ENCODE measurements at regions not wholly inside any gene's neighbourhood (a gene's known extent, or its start where the extent isn't known, plus 50 kb on each side); places are given as distances from the start of the nearest gene placed in this dataset.
A peak's percentile ranks its signal among the peaks of the same experiment; 100 is the strongest.

DNA sequence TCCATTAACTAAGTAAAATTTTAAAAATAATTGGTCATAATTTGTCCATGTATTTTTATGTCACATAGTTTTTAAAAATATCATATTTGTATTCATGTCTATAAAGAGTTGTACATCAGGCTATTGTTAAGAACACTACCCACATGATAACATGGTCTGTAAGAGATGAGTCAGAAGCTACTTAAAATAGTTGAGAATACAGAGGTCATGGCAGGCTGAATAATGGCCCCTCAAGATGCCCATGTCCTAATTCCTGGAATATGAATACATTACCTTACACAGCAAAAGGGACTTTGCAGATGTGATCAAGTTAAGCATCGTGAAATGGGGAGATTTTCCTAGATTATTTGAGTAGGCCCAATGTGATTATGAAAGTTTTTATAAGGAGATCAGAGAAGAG lies 782.9 kb upstream of the GOLIM4 start:
- DNase-seq (ENCODE audit: low spot score) = no peak
- no peak overlapping the region for H3K4me3 ChIP-seq
- no peaks in the 10 kb centered on the region for H3K79me2 ChIP-seq
- H3K36me3 ChIP-seq (replicated peaks; ENCODE audit: insufficient read depth, low read depth) = no peaks in the 10 kb centered on the region
- H3K9me3 ChIP-seq (ENCODE audit: low read depth) = no peaks in the 10 kb centered on the region
- H3K4me1 ChIP-seq (ENCODE audit: insufficient read depth) = peaks cover 5% of the 10 kb centered on the region
- 96% methylated on average over 1 of the region's 1 CpG for WGBS (ENCODE audit: low lambda C conversion rate, missing lambda C conversion rate)
- no peak overlapping the region for H3K4me2 ChIP-seq
- TF ChIP-seq EZH2phosphoT487 (IDR thresholded peaks at IDR 0.05; ENCODE audit: low read depth, severe bottlenecking, unreplicated experiment) (no peak), CTCF (IDR thresholded peaks at IDR 0.05; ENCODE audit: poor library complexity) (no peak), EZH2 (IDR thresholded peaks at IDR 0.05; ENCODE audit: borderline replicate concordance) (no peak)
- no peak overlapping the region for H2AFZ ChIP-seq
- H3K27ac ChIP-seq = peak overlapping the region; percentile 9
- no peaks in the 10 kb centered on the region for H3K27me3 ChIP-seq
- H4K20me1 ChIP-seq (ENCODE audit: insufficient read depth, poor library complexity, severe bottlenecking) = no peaks in the 10 kb centered on the region
- no peaks in the 10 kb centered on the region for H3K9me2 ChIP-seq (replicated peaks; ENCODE audit: insufficient read depth)

GRCh38 chr3:168877899-168878298 lies 782.2 kb upstream of the GOLIM4 start:
- peaks cover 11% of the 10 kb centered on the region for H3K4me1 ChIP-seq (ENCODE audit: insufficient read depth)
- H3K9me3 ChIP-seq (ENCODE audit: low read depth) = no peaks in the 10 kb centered on the region
- TF ChIP-seq EZH2 (IDR thresholded peaks at IDR 0.05; ENCODE audit: borderline replicate concordance) (no peak), EZH2phosphoT487 (IDR thresholded peaks at IDR 0.05; ENCODE audit: low read depth, severe bottlenecking, unreplicated experiment) (no peak), CTCF (IDR thresholded peaks at IDR 0.05; ENCODE audit: poor library complexity) (no peak)
- DNase-seq (ENCODE audit: low spot score) = peak; percentile 33
- H3K27ac ChIP-seq = peak overlapping the region; percentile 9
- peak overlapping the region; percentile 5 for H3K4me2 ChIP-seq
- H3K79me2 ChIP-seq = no peaks in the 10 kb centered on the region
- no peaks in the 10 kb centered on the region for H3K36me3 ChIP-seq (replicated peaks; ENCODE audit: insufficient read depth, low read depth)
- no peak overlapping the region for H2AFZ ChIP-seq
- H4K20me1 ChIP-seq (ENCODE audit: insufficient read depth, poor library complexity, severe bottlenecking) = no peaks in the 10 kb centered on the region
- H3K27me3 ChIP-seq = no peaks in the 10 kb centered on the region
- no peaks in the 10 kb centered on the region for H3K9me2 ChIP-seq (replicated peaks; ENCODE audit: insufficient read depth)
- no peak overlapping the region for H3K4me3 ChIP-seq
- WGBS (ENCODE audit: low lambda C conversion rate, missing lambda C conversion rate) = 19% methylated on average over 1 of the region's 1 CpG

GRCh38 chr3:168876346-168877035 lies 780.8 kb upstream of the GOLIM4 start:
- no peaks in the 10 kb centered on the region for H3K9me2 ChIP-seq (replicated peaks; ENCODE audit: insufficient read depth)
- H3K4me1 ChIP-seq (ENCODE audit: insufficient read depth) = peaks cover 24% of the 10 kb centered on the region
- no peaks in the 10 kb centered on the region for H3K27me3 ChIP-seq
- TF ChIP-seq EZH2 (IDR thresholded peaks at IDR 0.05; ENCODE audit: borderline replicate concordance) (no peak), CTCF (IDR thresholded peaks at IDR 0.05; ENCODE audit: poor library complexity) (no peak)
- no peaks in the 10 kb centered on the region for H3K79me2 ChIP-seq
- H3K9me3 ChIP-seq (ENCODE audit: low read depth) = no peaks in the 10 kb centered on the region
- H3K36me3 ChIP-seq (replicated peaks; ENCODE audit: insufficient read depth, low read depth) = no peaks in the 10 kb centered on the region
- no peaks in the 10 kb centered on the region for H4K20me1 ChIP-seq (ENCODE audit: insufficient read depth, poor library complexity, severe bottlenecking)
- no peak overlapping the region for H2AFZ ChIP-seq
- no peak overlapping the region for H3K27ac ChIP-seq
- DNase-seq (ENCODE audit: low spot score) = no peak
- 53% methylated on average over 4 of the region's 4 CpGs for WGBS (ENCODE audit: low lambda C conversion rate, missing lambda C conversion rate)
- no peak overlapping the region for H3K4me3 ChIP-seq
- H3K4me2 ChIP-seq = no peak overlapping the region
